ENCODE measurements at regions not wholly inside any gene's neighbourhood (a gene's known extent, or its start where the extent isn't known, plus 50 kb on each side); places are given as distances from the start of the nearest gene placed in this dataset.
"Not testable (repeated sequence)": the region's sequence is repeated elsewhere in the genome, so short reads cannot be mapped to it uniquely, and the experiment has no call there.

- no peak overlapping the region for H2AFZ ChIP-seq (ENCODE audit: low read length, unreplicated experiment)
- H3K4me1 ChIP-seq (ENCODE audit: control insufficient read depth, insufficient read depth, low read length, unreplicated experiment): no peaks in the 10 kb centered on the region
- H3K4me3 ChIP-seq (ENCODE audit: low read depth, low read length): no peak overlapping the region
- H3K36me3 ChIP-seq (ENCODE audit: insufficient read depth, low read length): no peaks in the 10 kb centered on the region
- H3K27me3 ChIP-seq (ENCODE audit: insufficient read depth, low read length): no peaks in the 10 kb centered on the region
- no peak overlapping the region for H3K27ac ChIP-seq (ENCODE audit: low read depth, low read length)
- H3K79me2 ChIP-seq (ENCODE audit: control insufficient read depth, insufficient read depth, low read length, unreplicated experiment): no peaks in the 10 kb centered on the region
These were observed 915.6 kb upstream of the NEGR1 start for GRCh38 chr1:73197972-73198371.

- no peaks in the 10 kb centered on the region for H3K27me3 ChIP-seq (ENCODE audit: insufficient read depth, low read length)
- no peaks in the 10 kb centered on the region for H3K4me1 ChIP-seq (ENCODE audit: control insufficient read depth, insufficient read depth, low read length, unreplicated experiment)
- H3K27ac ChIP-seq (ENCODE audit: low read depth, low read length): no peak overlapping the region
- H2AFZ ChIP-seq (ENCODE audit: low read length, unreplicated experiment): no peak overlapping the region
- H3K4me3 ChIP-seq (ENCODE audit: low read depth, low read length): no peak overlapping the region
- no peaks in the 10 kb centered on the region for H3K79me2 ChIP-seq (ENCODE audit: control insufficient read depth, insufficient read depth, low read length, unreplicated experiment)
- no peaks in the 10 kb centered on the region for H3K36me3 ChIP-seq (ENCODE audit: insufficient read depth, low read length)
These were observed 912.6 kb upstream of the NEGR1 start for GRCh38 chr1:73194965-73195364.

GRCh38 chr1:73183581-73183980 lies 901.2 kb upstream of the NEGR1 start:
- H3K79me2 ChIP-seq (ENCODE audit: control insufficient read depth, insufficient read depth, low read length, unreplicated experiment); H3K27ac ChIP-seq (ENCODE audit: low read depth, low read length); H3K4me3 ChIP-seq (ENCODE audit: low read depth, low read length); H3K4me1 ChIP-seq (ENCODE audit: control insufficient read depth, insufficient read depth, low read length, unreplicated experiment); H3K27me3 ChIP-seq (ENCODE audit: insufficient read depth, low read length); H2AFZ ChIP-seq (ENCODE audit: low read length, unreplicated experiment); H3K36me3 ChIP-seq (ENCODE audit: insufficient read depth, low read length): not testable (repeated sequence)

GRCh38 chr1:73181190-73181540 lies 898.8 kb upstream of the NEGR1 start:
- H3K4me3 ChIP-seq (ENCODE audit: low read depth, low read length): no peak overlapping the region
- no peaks in the 10 kb centered on the region for H3K4me1 ChIP-seq (ENCODE audit: control insufficient read depth, insufficient read depth, low read length, unreplicated experiment)
- H3K27me3 ChIP-seq (ENCODE audit: insufficient read depth, low read length): no peaks in the 10 kb centered on the region
- no peak overlapping the region for H3K27ac ChIP-seq (ENCODE audit: low read depth, low read length)
- H3K36me3 ChIP-seq (ENCODE audit: insufficient read depth, low read length): no peaks in the 10 kb centered on the region
- no peaks in the 10 kb centered on the region for H3K79me2 ChIP-seq (ENCODE audit: control insufficient read depth, insufficient read depth, low read length, unreplicated experiment)
- H2AFZ ChIP-seq (ENCODE audit: low read length, unreplicated experiment): no peak overlapping the region

- Histone ChIP-seq H3K4me1 (ENCODE audit: control insufficient read depth, insufficient read depth, low read length, unreplicated experiment) (no peaks in the 10 kb centered on the region), H3K36me3 (ENCODE audit: insufficient read depth, low read length) (no peaks in the 10 kb centered on the region), H2AFZ (ENCODE audit: low read length, unreplicated experiment) (no peak overlapping the region), H3K79me2 (ENCODE audit: control insufficient read depth, insufficient read depth, low read length, unreplicated experiment) (no peaks in the 10 kb centered on the region), H3K4me3 (ENCODE audit: low read depth, low read length) (no peak overlapping the region), H3K27me3 (ENCODE audit: insufficient read depth, low read length) (no peaks in the 10 kb centered on the region), H3K27ac (ENCODE audit: low read depth, low read length) (no peak overlapping the region)
These were observed 898.3 kb upstream of the NEGR1 start for GRCh38 chr1:73180397-73181189.

- H3K4me1 ChIP-seq (ENCODE audit: control insufficient read depth, insufficient read depth, low read length, unreplicated experiment): no peaks in the 10 kb centered on the region
- no peaks in the 10 kb centered on the region for H3K27me3 ChIP-seq (ENCODE audit: insufficient read depth, low read length)
- H2AFZ ChIP-seq (ENCODE audit: low read length, unreplicated experiment): no peak overlapping the region
- H3K27ac ChIP-seq (ENCODE audit: low read depth, low read length): no peak overlapping the region
- no peaks in the 10 kb centered on the region for H3K36me3 ChIP-seq (ENCODE audit: insufficient read depth, low read length)
- no peaks in the 10 kb centered on the region for H3K79me2 ChIP-seq (ENCODE audit: control insufficient read depth, insufficient read depth, low read length, unreplicated experiment)
- no peak overlapping the region for H3K4me3 ChIP-seq (ENCODE audit: low read depth, low read length)
These were observed 894.6 kb upstream of the NEGR1 start for GRCh38 chr1:73176902-73177301.

- H3K4me3 ChIP-seq (ENCODE audit: low read depth, low read length): no peak overlapping the region
- H3K4me1 ChIP-seq (ENCODE audit: control insufficient read depth, insufficient read depth, low read length, unreplicated experiment): peaks cover 3% of the 10 kb centered on the region
- H2AFZ ChIP-seq (ENCODE audit: low read length, unreplicated experiment): no peak overlapping the region
- no peaks in the 10 kb centered on the region for H3K79me2 ChIP-seq (ENCODE audit: control insufficient read depth, insufficient read depth, low read length, unreplicated experiment)
- H3K27ac ChIP-seq (ENCODE audit: low read depth, low read length): no peak overlapping the region
- no peaks in the 10 kb centered on the region for H3K36me3 ChIP-seq (ENCODE audit: insufficient read depth, low read length)
- H3K27me3 ChIP-seq (ENCODE audit: insufficient read depth, low read length): 0 out of 2 replicates have a peak, but pooled peaks cover 7% of the 10 kb centered on the region
These were observed 884.8 kb upstream of the NEGR1 start for GRCh38 chr1:73167009-73167657.

- H3K79me2 ChIP-seq (ENCODE audit: control insufficient read depth, insufficient read depth, low read length, unreplicated experiment): no peaks in the 10 kb centered on the region
- H3K27me3 ChIP-seq (ENCODE audit: insufficient read depth, low read length): 0 out of 2 replicates have a peak, but pooled peaks cover under 1% of the 10 kb centered on the region
- H3K4me1 ChIP-seq (ENCODE audit: control insufficient read depth, insufficient read depth, low read length, unreplicated experiment): peaks cover 6% of the 10 kb centered on the region
- no peak overlapping the region for H2AFZ ChIP-seq (ENCODE audit: low read length, unreplicated experiment)
- H3K36me3 ChIP-seq (ENCODE audit: insufficient read depth, low read length): no peaks in the 10 kb centered on the region
- no peak overlapping the region for H3K4me3 ChIP-seq (ENCODE audit: low read depth, low read length)
- H3K27ac ChIP-seq (ENCODE audit: low read depth, low read length): no peak overlapping the region
These were observed 880.2 kb upstream of the NEGR1 start for GRCh38 chr1:73162564-73162963.

GRCh38 chr1:73161418-73161817 lies 879.1 kb upstream of the NEGR1 start:
- Histone ChIP-seq H3K4me3 (ENCODE audit: low read depth, low read length) (no peak overlapping the region), H3K79me2 (ENCODE audit: control insufficient read depth, insufficient read depth, low read length, unreplicated experiment) (no peaks in the 10 kb centered on the region), H3K4me1 (ENCODE audit: control insufficient read depth, insufficient read depth, low read length, unreplicated experiment) (peaks cover 6% of the 10 kb centered on the region), H3K36me3 (ENCODE audit: insufficient read depth, low read length) (no peaks in the 10 kb centered on the region), H2AFZ (ENCODE audit: low read length, unreplicated experiment) (no peak overlapping the region), H3K27ac (ENCODE audit: low read depth, low read length) (no peak overlapping the region), H3K27me3 (ENCODE audit: insufficient read depth, low read length) (no peaks in the 10 kb centered on the region)

GRCh38 chr1:73160759-73161158 lies 878.4 kb upstream of the NEGR1 start:
- Histone ChIP-seq H3K79me2 (ENCODE audit: control insufficient read depth, insufficient read depth, low read length, unreplicated experiment) (no peaks in the 10 kb centered on the region), H3K27me3 (ENCODE audit: insufficient read depth, low read length) (no peaks in the 10 kb centered on the region), H3K36me3 (ENCODE audit: insufficient read depth, low read length) (no peaks in the 10 kb centered on the region), H2AFZ (ENCODE audit: low read length, unreplicated experiment) (no peak overlapping the region), H3K4me1 (ENCODE audit: control insufficient read depth, insufficient read depth, low read length, unreplicated experiment) (peaks cover 6% of the 10 kb centered on the region), H3K4me3 (ENCODE audit: low read depth, low read length) (no peak overlapping the region), H3K27ac (ENCODE audit: low read depth, low read length) (no peak overlapping the region)

GRCh38 chr1:73144311-73144710 lies 862.0 kb upstream of the NEGR1 start:
- Histone ChIP-seq H3K27me3 (ENCODE audit: insufficient read depth, low read length) (no peaks in the 10 kb centered on the region), H3K27ac (ENCODE audit: low read depth, low read length) (no peak overlapping the region), H3K4me3 (ENCODE audit: low read depth, low read length) (no peak overlapping the region), H3K79me2 (ENCODE audit: control insufficient read depth, insufficient read depth, low read length, unreplicated experiment) (no peaks in the 10 kb centered on the region), H3K4me1 (ENCODE audit: control insufficient read depth, insufficient read depth, low read length, unreplicated experiment) (no peaks in the 10 kb centered on the region), H2AFZ (ENCODE audit: low read length, unreplicated experiment) (no peak overlapping the region), H3K36me3 (ENCODE audit: insufficient read depth, low read length) (no peaks in the 10 kb centered on the region)

All from ACC112 (cell line).